Right atrium auricular region (tissue), 2 donors: ENCODE measurements at regions not wholly inside any gene's neighbourhood (a gene's known extent, or its start where the extent isn't known, plus 50 kb on each side); places are given as distances from the start of the nearest gene placed in this dataset.
"Not testable (repeated sequence)": the region's sequence is repeated elsewhere in the genome, so short reads cannot be mapped to it uniquely, and the experiment has no call there.

Experiments
- DNase-seq: peaks from one replicate; pipeline ENCODE4 v3.0.0-alpha.2; 2019; ENCODE audit warnings: low spot score
- H3K27ac ChIP-seq, 2 donors: fragments of 200-600 bp; sonication (generic); 1 replicate in 1 of 2; 2 replicates in 1 of 2; pipeline ENCODE4 v1.5.1; 2016 to 2019
- H3K27me3 ChIP-seq, 2 donors: fragments of 200-600 bp; sonication (generic); one replicate each; pipeline versions ENCODE4 v1.5.1 to v1.6.0; 2017 to 2019
- H3K36me3 ChIP-seq: fragments of 200-600 bp; sonication (generic); one replicate; pipeline ENCODE4 v1.5.1; 2016
- H3K4me1 ChIP-seq, 2 donors: fragments of 200-600 bp; sonication (generic); one replicate each; pipeline versions ENCODE4 v1.5.1 to v1.6.0; 2017 to 2019
- H3K4me3 ChIP-seq, 2 donors: fragments of 200-600 bp; sonication (generic); 1 replicate in 1 of 2; 2 replicates in 1 of 2; pipeline ENCODE4 v1.5.1; 2017 to 2019; ENCODE audit warnings: mild to moderate bottlenecking in 1 of 2, moderate library complexity in 1 of 2
- H3K9me3 ChIP-seq, 2 donors: fragments of 200-600 bp; sonication (generic); one replicate each; pipeline ENCODE4 v1.5.1; 2019
- CTCF ChIP-seq, 2 donors: fragments of 200-600 bp; sonication (generic); IDR thresholded peaks; one replicate each; pipeline ENCODE4 v1.5.1; 2019; ENCODE audit warnings: antibody characterized with exemption in 2 of 2

GRCh38 chr1:189803364-189803763, 674.3 kb downstream of the BRINP3 start:
- no peak for TF ChIP-seq CTCF (IDR thresholded peaks at IDR 0.05)

GRCh38 chr1:189804352-189804751, 673.3 kb downstream of the BRINP3 start:
- H3K4me1 ChIP-seq, result no peaks in the 10 kb centered on the region
- no peak overlapping the region for H3K27ac ChIP-seq
- no peaks in the 10 kb centered on the region for H3K27me3 ChIP-seq
- no peak overlapping the region for H3K4me3 ChIP-seq
- no peak for TF ChIP-seq CTCF (IDR thresholded peaks at IDR 0.05)
- H3K9me3 ChIP-seq, result no peaks in the 10 kb centered on the region
- no peaks in the 10 kb centered on the region for H3K36me3 ChIP-seq
- DNase-seq, result no peak

More at GRCh38 chr1:189803364-189803763, 674.3 kb downstream of the BRINP3 start:
- no peak for DNase-seq
- no peaks in the 10 kb centered on the region for H3K27me3 ChIP-seq
- H3K4me1 ChIP-seq, result no peaks in the 10 kb centered on the region
- no peak overlapping the region for H3K4me3 ChIP-seq
- no peaks in the 10 kb centered on the region for H3K36me3 ChIP-seq
- no peaks in the 10 kb centered on the region for H3K9me3 ChIP-seq
- no peak overlapping the region for H3K27ac ChIP-seq

GRCh38 chr1:189805735-189806134, 671.9 kb downstream of the BRINP3 start:
- no peaks in the 10 kb centered on the region for H3K36me3 ChIP-seq
- no peak overlapping the region for H3K27ac ChIP-seq
- no peaks in the 10 kb centered on the region for H3K4me1 ChIP-seq
- TF ChIP-seq CTCF (IDR thresholded peaks at IDR 0.05), result no peak
- no peaks in the 10 kb centered on the region for H3K9me3 ChIP-seq
- no peak overlapping the region for H3K4me3 ChIP-seq
- no peak for DNase-seq
- no peaks in the 10 kb centered on the region for H3K27me3 ChIP-seq

DNA sequence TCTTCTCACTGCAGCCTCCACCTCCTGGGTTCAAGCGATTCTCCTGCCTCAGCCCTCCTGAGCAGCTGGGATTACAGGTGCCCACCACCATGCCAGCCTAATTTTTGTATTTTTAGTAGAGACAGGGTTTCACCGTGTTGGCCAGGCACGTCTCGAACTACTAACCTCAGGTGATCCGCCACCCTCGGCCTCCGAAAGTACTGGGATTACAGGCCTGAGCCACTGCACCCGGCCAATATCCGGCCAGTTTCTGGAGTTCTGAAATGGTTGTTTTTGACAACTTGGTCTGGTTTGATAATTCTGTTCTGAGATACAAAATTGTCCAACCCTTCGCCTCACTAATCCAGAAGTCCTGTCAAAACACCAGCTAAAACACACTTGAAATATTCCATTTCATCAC, 667.0 kb downstream of the BRINP3 start:
- not testable (repeated sequence) for H3K27me3 ChIP-seq, H3K27ac ChIP-seq, H3K4me1 ChIP-seq, H3K4me3 ChIP-seq, DNase-seq, H3K36me3 ChIP-seq, H3K9me3 ChIP-seq

- no peak overlapping the region for H3K4me3 ChIP-seq
- H3K27ac ChIP-seq, result no peak overlapping the region
- no peak for DNase-seq
- H3K27me3 ChIP-seq, result no peaks in the 10 kb centered on the region
- no peaks in the 10 kb centered on the region for H3K9me3 ChIP-seq
- no peaks in the 10 kb centered on the region for H3K36me3 ChIP-seq
- TF ChIP-seq CTCF (IDR thresholded peaks at IDR 0.05), result no peak
- H3K4me1 ChIP-seq, result no peaks in the 10 kb centered on the region
Measured at GRCh38 chr1:189811960-189812359, 665.7 kb downstream of the BRINP3 start.

GRCh38 chr1:189816558-189816957, 661.1 kb downstream of the BRINP3 start:
- H3K27ac ChIP-seq, result no peak overlapping the region
- no peak overlapping the region for H3K4me3 ChIP-seq
- no peaks in the 10 kb centered on the region for H3K27me3 ChIP-seq
- H3K4me1 ChIP-seq, result no peaks in the 10 kb centered on the region
- TF ChIP-seq CTCF (IDR thresholded peaks at IDR 0.05), result no peak
- no peak for DNase-seq
- H3K36me3 ChIP-seq, result no peaks in the 10 kb centered on the region
- H3K9me3 ChIP-seq, result peaks cover 0 to 7% of the 10 kb centered on the region in 2 donors
